COLO668 (cell line): ENCODE measurements at regions not wholly inside any gene's neighbourhood (a gene's known extent, or its start where the extent isn't known, plus 50 kb on each side); places are given as distances from the start of the nearest gene placed in this dataset.
"Not testable (repeated sequence)": the region's sequence is repeated elsewhere in the genome, so short reads cannot be mapped to it uniquely, and the experiment has no call there.

Experiments used
- DNase-seq: peaks from one replicate; lab custom pipeline; 2025; ENCODE audit not compliant: unreplicated experiment; lab: John Stamatoyannopoulos, UW

DNA sequence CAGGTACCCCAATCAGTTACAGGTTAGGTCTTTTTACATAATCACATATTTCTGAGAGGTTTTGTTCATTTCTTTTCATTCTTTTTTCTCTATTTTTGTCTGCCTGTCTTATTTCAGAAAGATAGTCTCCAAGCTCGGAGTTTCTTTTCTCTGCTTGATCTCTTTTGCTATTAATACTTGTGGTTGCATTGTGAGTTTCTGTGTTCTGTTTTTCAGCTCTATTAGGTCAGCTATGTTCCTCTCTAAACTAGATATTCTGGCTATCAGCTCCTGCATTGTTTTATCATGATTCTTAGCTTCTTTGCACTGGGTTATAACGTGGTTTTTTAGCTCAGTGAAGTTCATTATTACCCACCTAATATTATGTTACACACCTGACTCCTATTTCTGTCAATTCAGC lies 914.1 kb downstream of the TRHDE start:
- no peak for DNase-seq

DNA sequence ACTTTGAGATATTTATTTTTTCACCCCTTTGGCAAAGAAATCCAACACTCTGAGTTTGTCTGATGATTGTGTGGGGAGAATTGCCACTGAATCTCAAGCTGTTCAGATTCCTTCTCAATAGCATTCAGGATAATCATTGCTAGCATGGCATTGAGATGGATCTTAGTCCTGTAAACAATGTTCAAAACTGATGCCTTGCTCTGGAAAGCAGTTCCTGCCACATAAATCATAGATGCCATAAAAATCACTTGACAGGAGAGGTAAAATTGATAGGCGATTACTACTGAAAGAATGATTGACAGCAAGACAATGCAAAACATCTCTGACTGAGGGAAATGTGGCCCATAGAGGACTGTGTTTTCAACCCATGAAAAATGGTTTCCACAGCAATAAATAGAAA lies 915.6 kb downstream of the TRHDE start:
- no peak for DNase-seq

DNA sequence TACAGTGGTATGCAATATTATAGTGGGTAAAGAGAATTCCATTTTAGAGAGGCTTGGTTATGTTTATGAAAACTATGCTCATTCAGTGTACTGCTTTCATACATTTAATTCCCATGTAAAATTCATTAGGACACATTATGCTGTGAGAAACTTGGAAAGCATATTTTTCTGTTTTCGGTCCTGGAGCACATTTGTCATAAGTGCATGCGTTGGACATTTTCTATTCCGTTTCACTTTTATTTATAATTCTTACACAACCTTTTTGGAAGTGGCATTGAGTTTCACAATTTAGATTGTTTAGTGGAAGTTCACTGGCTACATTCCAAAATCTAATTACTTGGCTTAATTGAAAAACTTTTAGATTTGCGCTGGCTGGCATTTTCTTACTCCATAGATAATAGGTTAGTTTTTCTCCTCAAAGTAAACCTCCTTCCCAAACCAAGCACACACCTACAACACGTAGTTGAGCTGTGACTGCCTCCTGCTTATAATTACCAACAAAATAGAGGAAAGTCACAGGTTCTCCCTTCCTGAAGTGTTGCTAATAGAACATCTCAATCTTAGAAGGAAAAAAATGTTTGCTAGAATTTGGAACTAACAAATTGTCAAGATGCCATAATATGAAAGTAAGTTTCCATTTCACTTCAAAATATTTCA lies 938.5 kb downstream of the TRHDE start:
- no peak for DNase-seq

DNA sequence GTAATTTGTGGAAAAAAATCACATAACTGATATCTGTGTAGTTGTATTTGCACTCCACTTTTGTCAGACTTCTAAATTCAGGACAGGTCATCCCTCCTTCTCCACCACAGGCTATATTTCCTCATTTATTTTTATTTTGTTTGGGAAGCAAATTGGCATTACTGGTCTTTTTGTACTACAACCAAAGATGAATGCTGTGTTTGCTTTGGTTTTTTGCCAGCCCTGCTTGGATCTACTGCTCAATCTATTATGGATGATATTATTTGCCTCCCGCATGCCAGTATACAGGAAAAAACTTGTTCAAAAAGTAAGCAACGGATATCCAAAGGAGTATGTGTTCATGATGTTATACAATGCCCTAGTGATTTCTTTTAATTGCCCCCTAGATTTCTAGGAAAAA lies 948.8 kb downstream of the TRHDE start:
- no peak for DNase-seq

DNA sequence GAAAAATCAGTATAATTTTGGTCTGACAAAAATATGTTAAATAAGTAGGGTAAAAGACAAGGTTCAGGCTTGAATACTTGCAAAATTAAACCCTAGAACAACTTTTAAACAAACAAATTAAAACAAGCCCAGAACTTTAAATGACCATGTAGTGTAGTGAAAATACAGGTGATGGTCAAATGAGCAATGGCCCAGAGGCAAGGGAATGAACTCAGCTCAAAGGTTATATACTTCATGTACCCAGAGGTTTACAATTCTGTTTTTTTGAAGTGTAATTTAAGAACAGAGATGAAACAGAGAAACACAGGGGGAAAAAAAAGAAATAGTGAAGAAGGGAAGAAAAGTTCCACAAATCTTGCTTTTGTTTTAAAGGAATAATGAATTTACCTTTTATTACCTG lies 949.2 kb downstream of the TRHDE start:
- DNase-seq = no peak

DNA sequence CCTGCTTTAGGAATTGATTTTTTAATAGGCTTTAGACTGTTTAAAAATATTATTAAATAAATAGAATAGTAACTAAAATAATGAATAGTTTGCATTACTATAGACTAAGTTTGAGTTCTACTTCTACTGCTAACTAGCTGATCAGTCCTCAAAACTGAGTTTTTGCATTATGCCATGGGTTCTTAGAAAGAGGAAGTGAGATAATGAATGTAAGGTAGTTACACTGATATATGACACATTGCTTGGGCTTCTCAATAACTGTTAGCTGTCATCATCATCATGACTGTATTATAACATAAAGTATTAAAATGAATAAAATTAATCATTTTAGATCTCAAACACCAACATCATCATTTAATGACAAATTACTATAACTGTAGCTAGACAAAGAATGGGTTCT lies 949.7 kb downstream of the TRHDE start:
- DNase-seq = no peak

DNA sequence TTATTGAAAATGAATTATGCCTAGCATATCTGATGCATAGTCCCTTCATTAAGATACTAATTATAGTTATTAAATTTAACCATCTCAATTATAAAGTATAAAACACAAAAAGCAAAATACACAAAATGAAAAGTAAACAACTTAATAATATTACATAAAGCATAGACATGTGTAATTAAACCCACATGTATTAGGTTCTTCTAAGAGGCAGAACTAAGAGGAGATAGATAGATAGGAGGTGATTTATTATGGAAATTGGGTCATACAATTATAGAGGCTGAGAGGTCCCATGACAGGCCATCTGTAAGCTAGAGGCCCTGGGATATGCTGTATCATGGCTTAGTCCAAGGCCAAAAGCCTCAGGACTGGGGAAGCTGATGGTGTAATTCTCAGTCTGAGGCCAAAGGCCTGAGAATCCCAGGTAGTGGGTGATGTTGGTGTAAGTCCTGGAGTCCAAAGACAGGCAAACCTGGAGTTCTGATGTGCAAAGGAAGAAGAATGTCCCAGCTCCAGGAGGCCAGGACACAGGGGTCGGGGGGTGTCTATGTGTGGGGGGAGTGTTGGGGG lies 953.3 kb downstream of the TRHDE start:
- no peak for DNase-seq

DNA sequence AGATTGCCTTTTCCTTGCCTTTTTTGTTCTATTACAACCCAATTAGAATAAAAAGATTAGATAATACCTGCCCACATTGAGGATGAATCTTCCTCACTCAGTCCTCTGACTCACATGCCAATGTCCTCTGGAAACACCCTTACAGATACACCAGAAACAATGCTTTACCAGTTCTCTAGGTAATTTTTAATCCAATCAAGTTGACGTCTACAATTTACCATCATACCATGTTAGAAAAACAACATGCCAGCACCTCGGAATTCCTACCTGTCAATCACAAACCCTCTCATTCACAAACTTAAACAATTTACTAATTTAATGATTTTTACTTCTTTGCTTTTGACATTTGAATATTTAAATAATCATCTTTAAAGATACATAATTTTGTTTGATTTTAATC lies 953.8 kb downstream of the TRHDE start:
- no peak for DNase-seq

DNA sequence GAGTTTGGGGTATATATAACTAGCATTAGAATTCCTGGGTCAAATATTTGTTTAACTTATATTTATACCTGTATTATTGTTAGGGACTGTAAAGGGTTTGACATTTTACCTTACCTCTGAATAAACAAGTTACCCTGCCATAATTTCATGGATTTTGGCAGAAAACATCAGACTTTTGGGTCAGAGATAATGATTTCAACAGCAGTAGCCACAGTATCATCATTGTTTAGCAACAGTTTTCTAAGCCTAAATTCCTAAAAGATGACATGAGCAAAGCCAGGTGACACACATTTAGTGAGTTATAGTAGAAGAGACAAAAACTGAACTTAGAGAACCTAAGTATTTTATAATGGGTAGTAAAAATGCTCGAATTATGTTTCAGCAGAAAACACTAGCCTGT lies 954.4 kb downstream of the TRHDE start:
- no peak for DNase-seq

DNA sequence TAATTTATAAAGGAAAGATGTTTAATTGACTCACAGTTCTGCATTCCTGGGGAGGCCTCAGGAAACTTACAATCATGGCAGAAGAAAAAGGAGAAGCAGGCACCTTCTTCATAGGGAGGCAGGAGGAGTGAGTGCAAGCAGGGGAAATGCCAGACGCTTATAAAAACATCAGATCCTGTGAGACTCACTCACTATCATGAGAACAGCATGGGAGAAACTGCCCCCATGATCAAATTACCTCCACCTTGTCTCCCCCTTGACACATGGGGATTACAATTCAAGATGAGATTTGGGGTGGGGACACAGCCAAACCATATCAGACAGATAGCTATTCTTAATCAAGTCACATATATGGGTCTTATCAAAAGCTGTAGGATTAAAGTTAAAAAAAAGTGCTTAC lies 956.7 kb downstream of the TRHDE start:
- DNase-seq = not testable (repeated sequence)

DNA sequence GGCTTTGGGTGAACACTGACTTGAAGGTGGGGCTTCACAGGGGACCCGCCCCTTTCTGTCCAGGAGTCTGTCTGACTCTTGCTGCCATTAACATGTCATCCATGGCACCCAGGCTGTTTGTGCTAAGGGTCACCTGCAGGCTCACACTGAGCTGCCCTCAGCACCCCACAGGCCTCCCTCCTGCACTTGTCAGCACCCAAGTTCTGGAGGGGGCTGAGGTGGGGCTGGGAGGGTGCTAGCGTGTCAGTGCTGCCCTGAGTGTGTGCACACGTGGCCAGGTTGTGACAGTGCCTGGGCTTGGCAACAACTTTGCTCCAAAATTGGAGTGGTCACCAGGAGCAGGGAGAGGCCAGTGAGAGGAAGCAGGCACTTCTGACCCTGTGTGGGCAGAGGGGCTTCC lies 963.2 kb downstream of the TRHDE start:
- no peak for DNase-seq

DNA sequence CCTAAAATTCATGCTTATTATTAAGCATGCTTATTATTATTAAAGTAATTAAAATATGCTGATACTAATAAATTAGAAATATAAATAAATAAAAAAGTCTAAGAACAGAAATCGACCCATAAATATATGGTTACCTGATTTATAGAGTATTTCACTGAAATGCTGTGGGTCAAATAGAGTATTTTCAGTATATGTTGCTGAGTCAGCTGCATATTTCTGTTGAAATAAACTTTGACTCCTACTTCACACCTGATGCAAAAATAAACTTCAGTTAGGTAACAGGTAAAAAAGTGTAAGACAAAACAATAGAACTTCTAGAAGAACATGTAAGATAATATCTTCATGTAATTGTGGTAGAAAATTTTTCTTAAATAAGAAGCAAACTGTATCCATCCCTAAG lies 967.9 kb downstream of the TRHDE start:
- no peak for DNase-seq

DNA sequence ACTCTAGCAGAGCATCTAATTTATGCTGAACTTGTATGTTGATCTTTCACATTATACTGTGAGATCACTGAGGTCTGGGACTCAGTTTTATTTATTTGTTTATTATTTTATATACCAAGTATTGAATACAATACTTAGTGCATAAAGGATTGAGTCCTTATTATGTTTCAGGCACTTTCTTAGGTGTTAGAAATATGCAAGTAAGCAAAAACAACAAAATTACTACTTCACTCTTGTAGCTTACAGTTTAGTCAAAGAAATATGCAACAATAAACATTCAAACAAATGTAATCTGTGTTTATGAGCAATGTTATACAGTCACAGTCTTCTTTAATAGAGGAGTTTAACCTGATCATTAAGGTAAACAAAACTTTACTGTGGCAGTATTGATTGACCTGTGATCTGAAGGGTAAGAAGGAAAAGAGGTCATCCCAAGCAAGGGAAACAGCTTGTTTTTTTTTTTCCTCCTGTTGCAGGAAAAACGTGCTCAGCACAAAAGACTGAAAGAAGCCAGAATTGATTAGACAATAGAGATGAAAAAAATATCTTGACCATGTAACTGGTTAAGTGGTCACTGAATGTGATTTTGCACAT lies 990.7 kb downstream of the TRHDE start:
- no peak for DNase-seq

DNA sequence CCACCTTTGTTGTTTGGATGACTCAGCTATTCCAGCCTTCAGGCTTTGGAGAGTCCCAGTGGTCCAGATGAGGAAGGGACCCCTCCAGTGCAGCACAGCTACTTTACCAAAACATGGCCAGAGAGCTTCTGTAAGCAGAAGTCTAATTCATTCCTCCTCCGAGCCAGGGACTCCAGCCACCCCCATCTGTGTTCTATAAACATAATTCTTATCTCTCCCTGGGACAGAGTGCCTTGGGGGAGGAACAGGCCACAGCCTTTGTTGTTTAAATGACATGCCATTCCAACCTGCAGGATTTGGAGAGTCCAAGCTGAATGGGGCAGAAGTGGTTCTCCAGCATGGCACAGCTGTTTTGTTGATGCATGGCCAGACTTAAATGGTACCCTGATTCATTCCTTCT lies 994.0 kb downstream of the TRHDE start:
- DNase-seq = no peak

DNA sequence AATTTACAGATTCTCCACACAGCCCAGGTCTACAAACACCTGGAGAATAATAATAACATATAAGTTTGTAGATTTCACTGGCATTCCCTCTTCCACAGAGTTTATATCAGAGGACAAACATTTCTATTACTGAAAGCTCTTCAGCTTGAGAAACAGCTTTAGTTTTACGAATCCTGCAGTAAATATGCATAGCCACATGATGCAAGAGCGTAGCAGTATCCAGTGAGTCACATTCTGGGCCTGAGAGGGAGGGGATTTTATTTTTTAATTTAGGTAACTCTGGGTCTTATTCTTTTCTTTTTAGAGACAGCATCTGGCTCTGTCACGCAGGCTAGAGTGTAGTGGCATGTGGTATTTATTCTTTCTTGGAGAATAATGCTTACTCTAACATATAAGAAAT lies 1002.8 kb downstream of the TRHDE start:
- DNase-seq = no peak

DNA sequence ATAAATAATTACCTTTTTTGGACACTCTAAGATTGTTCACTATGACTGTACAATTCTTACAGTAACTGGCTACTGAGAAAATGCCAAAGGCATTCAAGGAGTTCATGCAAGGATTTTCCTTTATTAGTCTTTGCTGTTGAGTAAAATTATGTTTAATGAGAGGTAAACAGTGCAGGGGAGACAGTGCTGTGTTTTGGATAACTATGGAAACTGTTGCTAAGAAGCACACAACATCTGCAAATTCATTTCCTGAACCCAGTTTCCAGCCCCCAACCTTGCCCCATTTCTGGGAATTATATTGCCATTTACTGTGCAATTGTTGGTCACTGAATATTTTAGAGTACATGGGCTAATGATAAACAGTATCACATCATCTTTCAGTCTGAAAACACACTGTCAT lies 1005.8 kb downstream of the TRHDE start:
- DNase-seq = no peak

DNA sequence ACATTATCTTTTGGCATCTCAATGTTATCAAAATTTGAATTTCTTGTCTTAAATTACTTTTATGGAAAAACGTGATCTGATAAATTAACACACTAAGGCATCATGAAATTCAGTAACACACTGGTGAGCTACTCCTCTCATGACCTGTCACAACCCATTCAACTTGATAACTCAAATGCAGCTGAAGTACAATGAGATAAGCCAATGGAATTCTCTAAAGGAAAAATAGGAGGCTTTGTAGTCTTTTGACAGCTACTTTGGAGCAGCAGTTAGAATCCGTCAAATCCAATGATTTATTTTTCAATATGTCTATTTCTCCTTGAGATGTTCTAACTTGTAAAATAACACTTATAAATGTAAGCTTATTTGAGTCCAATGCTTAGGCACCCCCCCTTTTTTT lies 1029.4 kb downstream of the TRHDE start:
- no peak for DNase-seq

DNA sequence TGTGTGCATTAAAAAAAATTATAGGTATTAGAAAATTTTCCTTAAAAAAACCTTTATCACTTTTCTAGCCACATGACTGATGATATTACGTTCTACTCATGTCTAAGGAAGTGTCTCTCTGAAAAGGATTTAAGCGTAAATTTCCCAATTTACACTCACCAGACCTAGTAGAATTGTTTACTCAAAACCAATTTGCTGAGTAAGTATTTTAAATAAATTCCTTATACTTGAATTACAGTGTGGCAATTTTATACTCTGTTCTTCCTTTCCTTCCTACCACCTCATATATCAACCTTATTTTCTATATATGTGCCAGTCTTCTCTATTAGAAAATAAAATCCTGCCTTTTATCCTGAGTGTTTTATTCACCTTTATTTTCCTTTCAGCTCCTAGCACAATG lies 1035.1 kb downstream of the TRHDE start:
- no peak for DNase-seq

DNA sequence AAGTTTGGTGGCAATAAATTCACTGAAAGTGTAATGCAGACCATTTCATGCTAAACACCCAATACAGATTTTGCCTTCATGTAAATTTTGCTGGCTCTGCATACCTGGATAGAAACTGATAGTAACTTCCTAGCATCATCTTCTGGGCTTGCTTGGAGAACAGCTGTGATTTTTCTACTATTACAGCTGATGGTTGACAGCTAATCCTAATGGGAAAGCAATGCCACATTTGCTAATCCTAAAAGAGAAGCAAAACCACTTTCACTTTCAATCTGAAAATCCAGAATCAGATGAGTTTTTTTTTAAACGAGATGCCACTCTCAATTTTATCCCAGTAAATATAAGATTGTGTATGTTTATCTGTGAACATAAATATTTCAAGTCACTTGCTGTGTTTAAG lies 1035.9 kb downstream of the TRHDE start:
- no peak for DNase-seq

DNA sequence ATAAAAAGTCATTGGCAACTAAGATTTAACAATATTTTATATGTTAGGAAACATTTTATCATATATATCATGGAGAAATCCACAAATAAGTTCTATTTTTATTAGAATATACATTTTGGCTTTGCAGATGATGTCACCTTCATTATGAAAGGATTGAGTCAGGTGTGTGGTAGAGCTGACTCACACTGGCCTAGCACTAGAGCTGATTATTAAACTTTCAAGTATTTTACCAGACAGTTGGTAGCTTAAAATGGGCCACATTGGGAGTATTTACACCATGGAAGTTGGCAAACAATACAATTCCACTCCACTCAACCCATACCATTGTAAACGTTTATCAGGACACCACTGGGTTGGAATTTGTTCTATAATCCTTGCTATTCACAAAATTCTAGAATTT lies 1036.6 kb downstream of the TRHDE start:
- DNase-seq = no peak

DNA sequence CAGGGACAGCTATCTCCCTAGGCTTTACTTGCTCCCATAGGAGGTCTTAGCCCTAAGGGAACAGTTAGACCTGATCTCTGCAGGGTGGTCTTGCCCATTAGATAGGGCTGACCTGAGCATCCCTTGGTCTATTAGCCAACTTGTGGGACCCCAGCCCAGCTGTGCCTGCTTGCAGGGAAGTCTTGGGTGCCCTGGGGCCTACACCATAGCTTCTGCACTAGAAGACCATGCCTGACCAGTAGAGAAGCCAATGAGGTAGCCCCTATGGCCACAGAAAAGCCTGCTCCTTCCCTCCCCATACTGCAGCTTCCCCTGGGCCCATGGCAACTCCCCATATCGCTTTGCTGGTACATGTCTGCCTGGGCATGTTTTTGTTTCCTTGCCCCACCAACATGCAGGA lies 1049.1 kb downstream of the TRHDE start:
- DNase-seq = no peak

DNA sequence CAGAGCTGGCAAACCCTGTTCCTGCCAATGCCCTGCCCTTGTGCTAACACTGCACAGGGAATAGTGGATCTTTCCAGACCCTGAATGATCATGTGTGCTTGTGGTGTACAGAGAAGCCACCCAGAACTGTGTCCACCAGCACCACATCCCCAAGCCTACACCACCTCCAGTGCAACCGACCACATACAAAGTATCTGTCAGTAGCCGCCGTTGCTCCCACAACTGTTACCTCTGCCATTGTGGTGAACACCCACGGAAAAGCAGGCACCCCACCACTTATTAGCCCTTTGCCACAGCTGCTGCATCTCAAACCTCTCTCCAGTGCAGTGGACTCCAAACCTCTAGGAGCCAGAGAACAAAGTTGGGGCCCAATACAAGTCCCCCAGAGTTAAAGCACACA lies 1049.6 kb downstream of the TRHDE start:
- DNase-seq = no peak
